IPS-NIHi11 (cell line): ENCODE measurements at regions not wholly inside any gene's neighbourhood (a gene's known extent, or its start where the extent isn't known, plus 50 kb on each side); places are given as distances from the start of the nearest gene placed in this dataset.

Experiments used
- DNase-seq: peaks from one replicate; pipeline ENCODE4 v3.0.0; 2012; ENCODE audit warnings: mixed read lengths, low spot score

- no peak for DNase-seq
Measured at GRCh38 chr4:124177647-124178425, 534.7 kb downstream of the ANKRD50 start.

GRCh38 chr4:124178449-124179021, 534.0 kb downstream of the ANKRD50 start:
- DNase-seq, result no peak

- no peak for DNase-seq
Measured at GRCh38 chr4:124179506-124180186, 532.9 kb downstream of the ANKRD50 start.

GRCh38 chr4:124181039-124181438, 531.5 kb downstream of the ANKRD50 start:
- DNase-seq, result no peak

GRCh38 chr4:124183231-124183630, 529.3 kb downstream of the ANKRD50 start:
- no peak for DNase-seq

- DNase-seq, result no peak
Measured at GRCh38 chr4:124183926-124184325, 528.6 kb downstream of the ANKRD50 start.

GRCh38 chr4:124184792-124185191, 527.7 kb downstream of the ANKRD50 start:
- no peak for DNase-seq

GRCh38 chr4:124188595-124188994, 523.9 kb downstream of the ANKRD50 start:
- no peak for DNase-seq

- DNase-seq, result no peak
Measured at GRCh38 chr4:124189545-124189944, 523.0 kb downstream of the ANKRD50 start.

- no peak for DNase-seq
Measured at GRCh38 chr4:124191329-124191728, 521.2 kb downstream of the ANKRD50 start.

GRCh38 chr4:124192544-124192943, 520.0 kb downstream of the ANKRD50 start:
- no peak for DNase-seq

- DNase-seq, result no peak
Measured at GRCh38 chr4:124199185-124199584, 513.3 kb downstream of the ANKRD50 start.

GRCh38 chr4:124199755-124200154, 512.8 kb downstream of the ANKRD50 start:
- DNase-seq, result no peak

GRCh38 chr4:124201636-124202035, 510.9 kb downstream of the ANKRD50 start:
- no peak for DNase-seq

GRCh38 chr4:124202099-124202498, 510.4 kb downstream of the ANKRD50 start:
- no peak for DNase-seq

- no peak for DNase-seq
Measured at GRCh38 chr4:124203613-124204238, 508.8 kb downstream of the ANKRD50 start.

GRCh38 chr4:124206779-124207605, 505.5 kb downstream of the ANKRD50 start:
- DNase-seq, result no peak

- DNase-seq, result no peak
Measured at GRCh38 chr4:124209211-124209610, 503.3 kb downstream of the ANKRD50 start.

GRCh38 chr4:124209626-124210025, 502.9 kb downstream of the ANKRD50 start:
- no peak for DNase-seq

- DNase-seq, result no peak
Measured at GRCh38 chr4:124210746-124211145, 501.8 kb downstream of the ANKRD50 start.

- DNase-seq, result no peak
Measured at GRCh38 chr4:124212815-124213630, 499.5 kb downstream of the ANKRD50 start.
